GM19240 (cell line): ENCODE measurements at regions not wholly inside any gene's neighbourhood (a gene's known extent, or its start where the extent isn't known, plus 50 kb on each side); places are given as distances from the start of the nearest gene placed in this dataset.

Experiments
- DNase-seq: peaks from one replicate; pipeline ENCODE4 v3.0.0; 2011; ENCODE audit warnings: low spot score; ENCODE audit not compliant: insufficient read length

- DNase-seq = no peak
These were observed 388.6 kb downstream of the MATN1 start for GRCh38 chr1:30334767-30335166.

GRCh38 chr1:30332116-30333094 is 391.0 kb downstream of the MATN1 start:
- no peak for DNase-seq

DNA sequence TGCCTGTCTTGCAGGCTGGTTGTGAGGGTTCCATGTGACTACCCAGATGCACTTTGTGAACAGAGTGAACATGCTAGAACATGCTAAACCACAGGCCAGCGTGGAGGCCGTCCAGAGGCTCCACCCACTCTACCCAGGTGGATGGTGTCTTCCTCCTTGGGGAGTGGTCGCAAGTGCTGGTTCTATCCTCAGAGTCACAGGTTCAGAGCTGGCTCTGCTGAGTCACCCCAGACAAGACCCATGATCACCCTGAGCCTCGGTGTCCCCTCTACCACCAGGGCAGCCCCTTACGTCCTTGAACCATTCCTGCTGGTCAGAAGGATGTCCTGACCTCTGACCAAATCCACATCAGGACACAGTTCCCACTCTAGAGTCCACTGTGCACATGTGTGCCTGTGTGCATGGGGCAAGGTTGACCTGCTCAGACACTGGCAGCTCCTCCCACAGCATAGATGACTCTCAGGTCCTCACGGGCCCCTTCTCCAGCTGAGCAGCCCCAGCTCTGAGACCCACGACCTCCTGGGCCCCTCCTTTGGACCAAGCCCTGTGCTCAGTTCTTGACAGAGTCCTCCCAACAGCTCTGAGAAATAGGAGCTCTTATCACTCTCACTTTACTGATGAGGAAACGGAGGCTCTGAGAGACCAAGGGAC is 391.8 kb downstream of the MATN1 start:
- no peak for DNase-seq

DNA sequence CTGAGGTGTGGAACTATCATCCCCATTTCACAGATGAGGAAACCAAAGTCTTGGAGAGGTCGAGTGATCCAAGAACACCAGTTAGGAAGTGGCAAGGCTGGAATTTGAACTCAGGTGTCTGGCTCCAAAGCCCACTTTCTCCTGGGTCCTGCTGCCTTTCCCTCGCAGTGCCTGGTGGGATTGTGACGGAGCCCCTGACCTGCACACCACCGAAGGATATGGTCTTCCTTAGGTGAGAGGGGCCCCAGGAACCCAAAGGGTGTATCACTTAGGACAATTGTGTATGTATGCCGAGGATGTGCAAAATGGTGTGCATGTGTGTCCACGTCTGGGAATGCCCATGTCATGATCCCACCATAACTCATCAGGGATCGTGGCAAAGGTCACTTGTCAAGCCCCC is 392.7 kb downstream of the MATN1 start:
- DNase-seq = no peak

GRCh38 chr1:30329802-30330557 is 393.4 kb downstream of the MATN1 start:
- no peak for DNase-seq

- no peak for DNase-seq
These were observed 394.1 kb downstream of the MATN1 start for GRCh38 chr1:30329263-30329753.

- DNase-seq = no peak
These were observed 394.8 kb downstream of the MATN1 start for GRCh38 chr1:30328401-30329262.

DNA sequence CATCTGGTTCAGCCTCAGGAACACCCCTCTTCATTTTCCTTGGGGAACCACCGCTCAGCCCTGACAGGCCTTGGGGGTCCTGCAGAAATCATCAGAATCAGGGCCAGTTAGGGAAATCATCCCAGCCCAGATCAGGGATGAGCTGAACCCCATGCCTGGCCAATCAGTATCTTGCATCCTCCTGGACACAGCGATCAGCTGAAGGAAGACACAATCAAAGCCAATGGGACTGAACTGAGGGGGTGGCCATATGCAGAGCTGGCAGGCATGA is 395.4 kb downstream of the MATN1 start:
- DNase-seq = no peak

- DNase-seq = no peak
These were observed 395.9 kb downstream of the MATN1 start for GRCh38 chr1:30327370-30328099.

- DNase-seq = no peak
These were observed 397.4 kb downstream of the MATN1 start for GRCh38 chr1:30325999-30326398.

DNA sequence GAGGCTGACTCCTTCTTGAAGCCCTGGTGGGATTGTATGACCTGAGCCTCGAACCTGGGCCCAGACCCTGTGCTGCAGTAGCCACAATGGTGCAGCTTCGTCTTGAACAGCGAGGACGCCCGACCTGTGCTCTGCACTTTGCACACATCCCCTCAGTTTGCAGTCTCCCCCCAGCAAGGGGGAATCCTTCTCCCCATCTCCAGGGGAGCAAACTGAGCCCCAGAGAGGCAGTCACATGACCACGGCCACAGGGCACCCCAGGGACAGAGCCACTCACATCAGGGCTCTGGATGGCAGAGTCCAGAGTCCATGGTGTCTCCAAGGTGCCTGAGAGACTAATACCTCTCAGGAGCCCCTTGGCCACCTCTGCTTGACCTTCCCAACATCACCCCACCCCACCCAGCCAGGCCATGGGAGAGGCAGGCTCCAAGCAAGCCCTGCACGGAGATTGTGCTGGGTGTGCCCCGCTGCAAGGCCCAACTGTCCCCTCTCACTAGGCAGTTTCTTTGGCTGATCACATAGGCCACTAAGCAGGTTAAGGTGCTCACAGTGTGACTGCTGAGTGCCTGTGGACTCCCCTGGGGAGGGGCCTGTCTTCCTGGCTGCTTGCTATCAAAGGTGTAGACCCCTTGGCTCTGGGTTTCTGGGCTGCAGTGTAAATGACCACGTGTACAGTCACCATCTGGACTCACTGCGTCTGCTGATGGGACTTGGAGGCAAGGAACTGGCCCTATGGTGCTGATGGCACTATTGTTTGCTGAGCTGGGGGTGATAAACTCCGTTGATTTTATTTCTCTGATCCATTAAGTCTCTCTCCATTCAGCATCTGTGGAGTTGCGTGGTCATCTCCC is 398.1 kb downstream of the MATN1 start:
- DNase-seq = no peak

- DNase-seq = no peak
These were observed 398.9 kb downstream of the MATN1 start for GRCh38 chr1:30324251-30325084.

DNA sequence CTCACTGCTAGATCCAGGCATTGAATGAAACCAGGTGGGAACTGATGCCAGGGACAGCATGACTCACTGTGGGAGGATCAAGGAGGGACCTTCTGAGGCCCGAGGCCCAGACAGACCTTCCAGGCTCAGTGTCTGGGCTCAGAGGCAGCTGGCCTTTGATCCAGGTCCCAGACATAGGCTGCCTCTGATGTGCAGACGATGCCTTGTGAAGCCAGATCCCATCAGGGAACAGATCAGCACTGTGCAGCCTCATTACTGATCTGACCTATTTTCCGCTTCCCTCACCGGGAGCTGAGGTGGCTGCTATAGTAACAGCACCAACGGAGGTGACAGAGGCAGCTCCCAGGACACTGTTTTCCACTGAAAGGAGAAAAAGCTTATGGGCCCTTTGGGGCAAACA is 399.5 kb downstream of the MATN1 start:
- no peak for DNase-seq

DNA sequence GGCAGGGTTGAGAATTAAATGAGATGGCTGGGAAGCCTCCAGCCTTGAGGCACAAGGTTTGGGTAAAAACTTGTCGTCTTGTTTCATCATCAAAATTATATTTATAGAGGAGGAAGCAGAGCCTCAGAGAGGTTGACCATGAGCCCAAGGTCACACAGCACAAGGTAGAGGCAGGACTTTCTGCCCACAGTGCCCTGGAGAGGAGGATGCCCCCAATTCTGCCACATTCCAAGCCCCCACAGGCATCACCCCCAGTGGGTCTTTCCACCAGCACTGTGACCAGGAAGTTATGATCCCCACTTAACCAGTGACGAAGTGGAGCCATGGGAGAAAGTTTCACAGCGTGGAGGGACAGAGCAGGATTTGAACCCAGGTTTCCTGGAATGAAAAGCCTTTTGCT is 400.0 kb downstream of the MATN1 start:
- DNase-seq = no peak

GRCh38 chr1:30322859-30323257 is 400.5 kb downstream of the MATN1 start:
- DNase-seq = no peak

GRCh38 chr1:30321996-30322858 is 401.2 kb downstream of the MATN1 start:
- DNase-seq = no peak

DNA sequence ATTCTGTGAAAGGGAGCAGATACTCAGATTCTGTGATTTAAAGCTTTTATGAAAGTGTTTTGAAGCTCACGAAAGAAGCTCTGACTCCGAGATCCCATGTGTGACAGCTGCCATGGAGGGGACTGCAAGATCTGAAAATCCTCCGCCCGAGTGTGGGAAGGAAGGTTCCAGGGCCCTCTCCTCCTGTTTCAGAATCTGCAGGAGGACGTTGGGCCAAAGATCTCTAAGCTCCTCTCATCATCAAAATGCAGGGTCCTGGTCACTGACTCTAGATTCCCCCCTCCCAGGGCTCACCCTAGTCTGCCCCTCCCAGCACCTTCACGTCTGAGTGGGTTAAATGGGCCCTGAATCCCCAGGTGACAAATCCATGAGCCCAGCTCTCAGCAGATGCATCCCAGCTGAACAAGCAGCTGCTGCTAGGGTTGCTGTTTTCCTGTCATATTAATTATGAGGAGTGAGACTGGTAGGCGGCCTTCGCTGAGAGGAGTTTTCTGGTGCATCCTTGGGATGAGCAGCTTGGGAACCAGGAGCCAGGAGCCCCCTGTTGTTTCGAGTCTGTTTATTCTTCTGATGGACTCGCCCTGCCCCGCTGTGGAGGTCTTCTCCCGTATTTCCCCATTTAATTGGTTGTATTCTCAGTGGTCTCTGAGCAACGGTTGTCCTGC is 402.0 kb downstream of the MATN1 start:
- no peak for DNase-seq
